Ramos (cell line): ENCODE measurements at regions not wholly inside any gene's neighbourhood (a gene's known extent, or its start where the extent isn't known, plus 50 kb on each side); places are given as distances from the start of the nearest gene placed in this dataset.
"Not testable (repeated sequence)": the region's sequence is repeated elsewhere in the genome, so short reads cannot be mapped to it uniquely, and the experiment has no call there.

Experiments used
- in situ Hi-C: fragments of 300-500 bp; cut with MboI; formaldehyde crosslinking; loops from one replicate; pipeline ENCODE4 v1.14.3; 2022; ENCODE audit warnings: low sequenced_read_pairs; ENCODE audit not compliant: unreplicated experiment

DNA sequence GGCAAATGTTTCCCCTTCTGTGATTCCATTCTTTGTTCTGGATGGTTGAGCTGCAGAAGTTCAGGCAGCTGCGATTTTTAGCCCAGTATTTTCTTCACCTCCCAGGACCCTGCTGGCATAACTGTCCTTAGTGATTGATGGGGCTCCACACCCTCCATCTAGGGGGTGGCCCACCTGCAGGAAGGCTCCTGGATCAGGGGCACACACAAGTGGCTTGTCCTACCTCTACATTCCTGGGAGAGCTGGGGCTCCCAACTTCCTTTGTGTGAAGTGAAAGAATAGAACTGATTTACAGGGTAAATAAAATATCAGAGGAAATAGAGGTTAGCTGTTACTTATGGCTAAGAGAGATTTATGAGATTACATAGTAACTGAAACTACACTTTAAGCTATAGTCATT is 129.5 kb upstream of the MAP3K7 start:
- in situ Hi-C loops = no loop called here

DNA sequence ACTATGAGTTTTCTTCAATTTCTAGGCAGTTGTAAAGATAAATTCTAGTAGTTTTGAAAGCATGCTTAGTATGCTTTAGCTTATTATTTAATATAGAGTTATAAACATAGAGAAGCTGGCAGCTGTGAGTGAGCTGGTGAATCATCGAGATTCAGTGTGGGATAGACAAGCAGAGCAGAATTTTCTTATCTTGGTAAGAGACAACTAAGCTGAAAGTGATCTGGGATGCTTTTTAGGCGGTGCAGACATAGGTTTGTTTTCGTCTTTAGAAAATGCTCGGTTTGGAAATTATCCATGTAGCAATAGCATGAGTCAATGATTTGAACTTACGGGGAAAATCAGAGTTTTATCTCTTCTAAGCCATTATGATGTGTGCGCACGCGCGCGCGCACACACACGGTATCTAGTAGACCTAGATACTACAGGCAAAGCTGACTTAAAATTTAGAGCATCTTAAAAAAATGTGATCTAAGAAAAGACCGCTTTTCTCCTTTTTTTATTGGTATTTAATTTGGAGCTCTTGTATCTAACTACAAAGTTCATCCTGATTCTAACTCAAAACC is 128.3 kb upstream of the MAP3K7 start:
- in situ Hi-C loops = no loop called here

DNA sequence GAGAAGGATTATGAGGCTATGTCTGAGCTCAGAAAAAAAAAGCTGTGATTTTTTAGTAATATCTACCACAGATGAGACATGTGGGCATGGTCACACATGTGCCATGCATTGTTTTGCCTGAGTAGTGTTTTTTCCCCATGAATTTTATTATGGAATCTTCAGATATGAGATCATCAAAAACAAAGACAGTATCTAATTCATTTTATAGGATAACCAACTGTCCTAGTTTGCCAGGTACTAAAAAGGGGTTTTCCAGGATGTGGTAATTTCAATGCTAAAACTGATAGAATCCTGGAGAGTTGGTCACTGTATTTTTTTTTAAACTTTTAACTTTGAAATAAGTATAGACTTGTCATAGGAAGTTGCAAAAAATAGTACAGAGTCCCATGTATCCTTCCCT is 127.4 kb upstream of the MAP3K7 start:
- in situ Hi-C loops = no loop called here

DNA sequence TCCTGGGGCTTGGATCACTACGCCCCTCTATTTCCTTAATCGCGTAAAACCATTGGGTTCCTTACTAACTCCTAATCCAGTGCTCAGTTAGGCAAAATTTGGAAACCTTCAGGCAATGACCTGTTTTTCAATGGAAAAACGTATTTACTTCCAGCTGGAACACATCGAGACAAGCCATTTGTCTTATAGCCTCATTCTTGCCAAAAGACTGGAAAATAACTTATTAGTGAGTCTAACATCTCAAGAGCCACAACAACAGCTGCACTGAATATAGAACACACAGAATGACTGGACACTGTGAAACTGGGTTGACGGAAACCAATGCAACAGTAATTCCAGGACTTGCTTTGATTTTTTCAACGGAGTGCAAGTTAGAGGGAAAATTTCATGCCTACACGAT is 125.2 kb upstream of the MAP3K7 start:
- in situ Hi-C loops = no loop called here

DNA sequence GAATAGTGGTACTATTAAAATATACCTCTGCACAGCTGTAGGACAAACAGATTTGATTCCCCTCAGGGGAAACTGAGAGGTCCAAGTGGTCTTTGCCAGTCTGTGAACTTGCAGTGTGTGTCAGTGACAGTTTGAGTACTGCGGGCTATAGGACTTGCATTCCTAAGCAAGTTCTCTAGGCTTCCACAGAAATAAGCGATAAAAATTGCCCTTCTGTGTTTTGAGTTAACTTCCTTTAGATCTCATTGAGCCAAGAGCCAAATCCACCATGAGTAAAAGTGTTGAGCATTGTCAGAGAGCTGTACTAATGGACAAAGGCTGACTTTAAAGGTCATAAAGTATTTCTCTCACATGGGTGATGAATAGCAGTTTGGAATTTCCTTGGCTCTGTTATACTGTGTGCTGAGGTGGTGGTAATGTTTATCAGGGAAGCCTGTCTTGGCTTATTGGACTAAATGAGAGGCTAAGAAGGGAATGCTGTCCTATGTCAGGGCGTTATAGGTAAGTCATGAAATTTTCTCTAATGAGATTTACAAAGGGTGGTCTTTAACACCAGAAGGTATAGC is 122.6 kb upstream of the MAP3K7 start:
- in situ Hi-C loops = no loop called here

DNA sequence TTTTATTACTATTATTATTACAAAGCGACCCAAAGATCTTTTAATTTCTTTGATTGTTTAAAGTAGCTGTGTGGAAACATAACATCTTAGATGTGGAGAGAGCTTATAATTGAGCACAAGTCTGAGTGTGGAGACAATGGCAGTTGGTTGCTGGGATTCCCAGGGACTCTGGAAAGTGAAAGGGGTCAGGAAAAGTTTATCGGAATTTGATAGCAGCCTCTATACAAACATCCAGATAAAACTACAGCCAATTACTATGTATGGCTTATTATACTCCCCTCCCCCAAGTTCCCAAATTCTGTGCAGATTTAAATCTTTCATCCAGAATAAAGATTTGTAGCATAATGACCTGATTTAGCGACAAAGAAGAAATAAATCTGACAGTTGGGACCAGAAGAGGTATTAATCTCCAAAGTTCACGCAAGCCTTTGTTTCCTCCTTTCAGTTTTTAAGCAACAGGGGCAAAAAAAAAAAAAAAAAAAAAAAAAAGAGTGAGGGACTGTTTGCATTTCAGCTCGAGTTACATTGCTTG is 121.4 kb upstream of the MAP3K7 start:
- in situ Hi-C loops = no loop called here

DNA sequence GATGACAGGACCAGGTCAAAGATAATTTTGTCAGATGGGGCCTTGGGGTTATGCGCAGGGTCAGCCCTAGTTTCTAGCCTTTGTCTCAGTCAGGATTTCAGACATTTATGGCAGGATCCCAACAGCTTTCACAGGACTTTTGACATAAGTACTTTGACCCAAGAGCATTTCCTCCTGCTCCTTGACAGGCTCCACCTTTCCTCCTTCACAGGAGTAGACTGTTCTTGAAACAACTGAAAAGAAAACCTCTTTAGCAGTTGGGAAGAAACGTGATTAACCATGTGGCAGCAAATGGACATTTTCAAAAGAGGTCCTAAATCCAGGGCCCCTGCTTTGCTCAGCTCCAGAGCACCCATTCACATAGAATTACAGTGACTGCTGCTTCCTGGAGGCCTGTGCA is 120.4 kb upstream of the MAP3K7 start:
- in situ Hi-C loops = no loop called here

DNA sequence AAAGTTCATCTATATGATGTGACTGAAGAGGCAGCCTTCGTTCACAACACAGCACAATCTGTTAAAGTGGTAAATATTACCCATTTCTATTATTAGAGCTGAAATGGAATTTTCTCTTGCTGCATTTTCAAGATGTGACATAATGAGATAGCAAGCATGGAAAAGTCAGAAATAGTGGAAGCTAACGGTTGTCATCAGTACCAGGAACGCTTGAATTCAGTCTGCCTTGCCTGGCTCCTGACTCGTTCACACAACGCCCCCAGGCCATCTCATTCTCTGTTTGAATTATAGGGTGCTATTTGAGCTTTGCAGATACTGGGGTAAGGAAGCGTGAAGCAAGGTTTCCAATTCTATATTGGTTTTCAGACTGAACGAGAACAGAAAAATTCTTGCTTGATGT is 116.5 kb upstream of the MAP3K7 start:
- in situ Hi-C loops = no loop called here

DNA sequence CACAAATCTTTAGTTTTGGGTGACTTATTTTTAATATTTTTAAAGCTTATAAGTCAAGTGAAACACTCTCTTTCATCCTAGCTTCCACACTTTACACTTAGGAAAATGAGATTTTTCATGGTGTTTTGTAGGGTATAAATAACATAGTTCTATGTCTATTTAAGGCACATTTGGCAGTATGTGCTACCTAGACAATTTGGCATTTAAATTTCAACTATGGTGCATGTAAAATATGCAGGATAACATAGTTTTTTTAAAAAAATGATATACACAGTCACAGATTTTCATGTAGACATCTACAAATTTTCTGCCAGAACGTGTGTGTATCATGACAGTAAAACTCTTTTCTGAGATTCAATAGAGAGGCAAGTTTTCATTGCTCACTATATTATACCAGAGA is 115.1 kb upstream of the MAP3K7 start:
- in situ Hi-C loops = no loop called here

DNA sequence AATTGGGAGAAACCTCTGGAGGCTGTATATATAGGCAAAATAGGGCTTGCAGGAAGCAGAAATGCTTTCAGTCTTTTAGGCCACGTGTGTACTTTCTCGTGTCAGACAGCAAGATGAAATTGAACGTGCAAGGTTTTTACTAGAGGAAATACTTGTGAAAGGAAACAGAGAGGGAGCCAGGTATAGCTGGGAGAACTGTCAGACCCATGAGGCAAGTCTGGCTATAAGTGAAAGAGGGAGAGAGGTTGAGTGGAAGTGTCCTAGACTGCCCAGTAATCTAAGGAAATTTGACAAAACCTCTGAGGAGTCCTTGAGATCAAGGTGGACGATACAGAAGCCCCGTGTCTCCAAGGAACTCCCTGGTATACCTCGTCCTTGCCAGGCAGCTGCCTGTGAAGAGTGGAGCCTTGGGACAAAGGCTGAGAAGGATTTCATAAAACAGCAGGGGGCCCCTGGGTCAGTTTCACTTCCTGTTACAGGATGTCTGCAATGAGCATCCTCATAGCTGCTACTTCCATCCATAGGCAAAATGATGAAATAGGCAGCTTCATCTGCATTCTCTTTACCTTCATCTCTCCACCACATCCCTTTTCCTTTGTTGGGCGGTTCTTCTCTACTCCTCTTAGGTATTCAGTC is 114.4 kb upstream of the MAP3K7 start:
- in situ Hi-C loops = no loop called here

DNA sequence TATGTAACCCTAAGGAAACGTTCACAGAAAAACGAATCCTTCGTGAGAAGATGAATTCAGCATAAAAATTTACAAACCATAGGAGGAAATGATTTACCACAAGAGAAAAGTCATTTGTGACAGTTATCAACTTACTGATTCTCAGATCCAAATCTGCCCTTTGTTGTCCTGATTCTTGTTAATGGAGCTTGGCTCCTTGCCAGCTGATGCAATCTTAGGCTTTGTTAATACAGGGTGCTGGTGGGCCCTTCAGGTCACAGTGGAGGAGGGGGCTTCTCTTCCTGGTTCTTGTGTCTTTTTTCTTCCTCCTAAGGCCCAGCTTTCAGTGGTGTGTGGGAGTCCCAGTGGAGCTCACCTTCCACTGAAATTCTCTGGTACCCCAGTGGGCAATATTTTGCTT is 108.4 kb upstream of the MAP3K7 start:
- in situ Hi-C loops = no loop called here

DNA sequence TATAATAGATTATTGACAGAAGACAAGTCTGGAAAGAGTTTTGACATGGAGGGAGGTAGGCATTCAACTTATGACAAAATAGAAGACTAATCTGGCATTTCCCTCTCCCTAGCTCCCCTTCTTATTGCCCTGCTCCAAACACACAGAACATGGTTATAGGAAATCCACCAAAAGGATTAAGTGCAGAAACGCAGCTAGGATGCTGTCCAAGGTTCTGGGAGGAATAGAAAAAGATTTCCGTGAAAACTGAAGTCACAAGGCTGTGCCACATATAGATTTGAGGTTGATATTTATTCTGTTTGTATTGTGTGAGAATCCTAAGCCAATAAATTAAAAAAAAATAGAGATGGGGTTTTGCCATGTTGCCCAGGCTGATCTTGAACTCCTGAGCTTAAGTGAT is 107.9 kb upstream of the MAP3K7 start:
- in situ Hi-C loops = no loop called here

DNA sequence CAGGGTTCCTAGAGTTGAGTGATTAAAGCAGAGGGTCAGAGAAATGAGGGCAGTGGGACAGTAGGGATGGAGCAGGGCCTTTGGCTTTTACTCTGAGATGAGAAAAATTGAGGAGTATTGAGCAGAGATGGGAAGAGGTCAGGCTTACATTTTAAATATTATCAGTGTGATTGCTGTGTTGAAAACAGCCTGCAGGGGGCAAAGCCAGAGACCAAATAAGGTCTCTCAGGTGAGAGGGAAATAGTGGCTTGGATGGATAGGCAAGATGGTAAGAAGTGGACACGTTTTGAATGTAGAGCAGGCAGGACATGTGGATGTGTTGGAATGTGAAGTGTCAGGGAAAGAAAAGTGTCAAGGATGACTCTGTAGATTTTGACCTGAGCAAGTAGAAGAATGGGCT is 105.0 kb upstream of the MAP3K7 start:
- in situ Hi-C loops = no loop called here

DNA sequence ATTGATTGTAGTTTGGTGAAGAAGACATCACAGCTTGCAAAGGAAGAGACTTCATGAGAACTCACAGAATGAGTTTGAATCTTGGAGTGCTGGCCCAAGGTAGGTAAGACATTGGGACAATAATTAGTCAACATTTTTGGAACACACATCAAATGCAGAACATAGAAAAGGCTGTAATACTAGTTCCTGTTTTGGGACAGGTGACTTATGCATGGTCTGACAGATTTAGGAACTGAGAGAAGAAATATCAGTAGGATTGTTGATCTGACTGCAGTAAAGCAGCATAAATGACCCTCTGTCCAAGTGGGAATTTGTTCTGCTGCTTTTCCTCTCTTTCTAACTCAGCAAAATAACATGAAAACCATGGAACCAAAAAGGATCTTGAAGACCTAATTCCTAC is 102.3 kb upstream of the MAP3K7 start:
- in situ Hi-C loops = no loop called here

DNA sequence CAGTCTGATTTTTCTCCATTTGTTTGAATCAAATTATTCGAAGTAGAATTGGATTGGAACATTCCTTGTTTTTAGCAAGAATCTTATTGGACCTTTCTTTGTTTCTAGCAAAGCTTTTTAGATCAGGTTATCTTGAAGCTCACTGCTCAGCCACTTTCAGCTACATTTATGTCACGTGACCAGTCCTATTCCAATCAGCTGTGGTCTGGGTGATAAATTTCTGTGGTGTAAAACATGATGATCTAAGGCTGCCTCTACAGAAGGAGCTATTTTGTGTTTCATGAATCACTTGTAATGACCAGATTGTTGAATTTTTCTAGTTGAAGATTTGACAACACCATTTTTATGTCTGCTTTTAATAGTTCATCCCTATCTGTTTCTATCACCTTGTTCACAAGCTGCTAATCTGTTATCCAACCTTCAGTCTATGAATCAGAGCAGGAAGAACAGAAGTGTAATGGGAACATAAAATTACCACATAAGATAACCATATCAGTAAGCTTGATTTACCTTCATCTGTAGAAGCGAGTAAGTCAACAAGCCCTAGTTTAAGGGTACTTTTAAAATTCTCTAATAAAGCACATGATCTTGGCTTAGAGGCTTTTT is 101.0 kb upstream of the MAP3K7 start:
- in situ Hi-C loops = no loop called here

DNA sequence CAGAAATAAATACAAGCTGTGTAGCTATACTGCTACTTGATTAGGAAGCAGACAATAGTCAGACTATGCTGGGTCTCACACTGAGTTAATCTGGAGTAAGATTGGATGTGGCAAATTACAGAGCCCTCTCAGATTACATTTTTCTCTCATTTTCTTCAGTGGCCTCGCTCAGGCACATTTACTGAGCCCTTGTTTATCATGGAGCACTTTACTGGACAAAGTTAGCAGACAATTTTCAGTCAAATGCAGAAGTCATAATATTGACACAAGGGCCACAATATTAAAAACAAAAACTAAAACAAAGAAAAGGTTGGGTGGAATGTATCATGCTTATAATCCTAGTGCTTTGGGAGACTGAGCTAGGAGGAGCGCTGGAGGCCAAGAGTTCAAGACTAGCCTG is 95.0 kb upstream of the MAP3K7 start:
- in situ Hi-C loops = no loop called here

DNA sequence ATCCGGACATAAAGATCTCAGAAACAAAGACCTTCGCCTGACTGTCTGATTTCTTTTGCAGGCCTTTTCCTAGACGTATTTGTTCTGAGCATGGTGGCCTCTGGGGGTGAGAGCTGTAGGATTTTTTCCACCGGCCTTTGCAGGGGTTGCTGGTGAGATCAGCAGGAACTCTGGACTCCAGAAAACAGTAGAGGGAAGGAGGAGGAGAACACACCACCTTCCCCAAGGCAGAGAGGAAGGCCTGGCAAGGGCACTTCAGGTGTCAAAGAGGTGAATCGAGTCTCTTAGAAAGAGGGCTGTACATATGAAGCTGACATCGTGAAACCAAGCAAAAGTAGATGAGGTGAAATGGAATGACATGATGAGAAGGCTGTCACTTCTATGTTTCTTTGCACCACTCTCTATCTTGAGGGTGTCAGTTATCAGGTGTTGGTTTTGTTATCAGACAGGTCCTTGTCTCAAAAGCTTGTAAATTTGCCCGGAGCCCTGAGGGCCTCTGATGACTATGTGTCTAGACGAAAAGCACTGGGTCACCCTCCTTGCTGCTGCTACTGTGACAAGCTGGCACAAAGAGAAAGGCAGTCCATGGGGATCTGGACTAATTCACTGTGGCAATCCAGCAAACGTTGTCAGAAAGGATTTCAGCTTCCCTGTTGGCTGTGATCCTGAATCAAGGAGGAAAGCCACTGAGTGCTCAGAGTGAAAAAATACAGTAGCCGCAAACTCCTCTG is 91.3 kb upstream of the MAP3K7 start:
- in situ Hi-C loops = no loop called here

DNA sequence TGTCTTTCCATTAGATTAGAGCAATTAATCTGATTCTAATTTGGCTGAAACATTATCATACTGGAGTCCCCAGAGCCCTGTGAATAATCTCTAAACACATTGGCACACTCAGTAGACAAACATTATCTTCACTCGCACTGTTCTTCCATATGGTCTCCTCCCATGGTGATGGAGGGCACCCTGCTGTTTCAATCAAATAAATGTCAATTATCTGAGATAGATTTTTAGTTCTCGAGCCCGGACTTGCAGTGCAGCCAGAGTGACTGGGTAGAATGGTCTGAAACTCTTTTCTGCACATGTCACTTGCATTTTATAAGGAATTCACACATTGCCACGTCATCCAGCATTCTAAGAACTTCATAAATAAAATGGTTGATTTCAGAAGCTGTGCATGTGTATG is 90.6 kb upstream of the MAP3K7 start:
- in situ Hi-C loops = no loop called here

DNA sequence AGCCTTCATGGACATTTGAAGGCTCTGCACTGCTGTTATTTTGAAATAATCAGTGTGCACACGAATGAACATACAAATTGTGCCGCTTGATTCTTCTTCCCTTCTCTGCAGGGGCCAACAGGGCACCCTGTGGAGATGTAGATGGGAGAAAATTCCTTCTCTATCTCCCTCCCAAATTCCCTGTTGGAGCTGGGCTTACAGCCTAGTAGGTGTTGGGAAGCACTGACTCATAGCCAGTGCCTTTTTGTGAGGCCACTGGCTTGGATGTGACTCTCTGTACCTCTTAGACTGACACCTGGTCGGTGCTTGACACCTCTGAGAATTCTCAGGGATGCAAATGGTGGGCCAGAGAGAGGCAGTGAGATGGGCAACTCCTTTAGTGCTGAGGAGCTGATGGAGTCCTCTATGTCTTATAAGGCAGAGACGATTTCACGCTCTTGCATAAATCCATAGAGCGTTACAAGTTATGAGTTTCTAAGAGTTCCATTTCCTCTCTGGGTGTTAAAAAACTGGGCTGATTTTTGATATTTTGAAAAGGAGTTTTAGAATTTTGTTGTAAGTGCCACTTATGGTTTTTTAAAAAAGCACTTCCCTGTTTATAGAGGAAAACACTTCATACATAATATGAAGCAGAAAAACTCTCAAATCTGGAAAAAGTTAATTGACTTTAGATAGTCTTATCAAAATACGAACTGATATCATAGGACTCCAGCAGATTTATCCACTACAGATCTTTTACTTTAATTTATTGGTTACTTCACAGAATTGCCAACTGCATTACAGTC is 89.8 kb upstream of the MAP3K7 start:
- in situ Hi-C loops = no loop called here

DNA sequence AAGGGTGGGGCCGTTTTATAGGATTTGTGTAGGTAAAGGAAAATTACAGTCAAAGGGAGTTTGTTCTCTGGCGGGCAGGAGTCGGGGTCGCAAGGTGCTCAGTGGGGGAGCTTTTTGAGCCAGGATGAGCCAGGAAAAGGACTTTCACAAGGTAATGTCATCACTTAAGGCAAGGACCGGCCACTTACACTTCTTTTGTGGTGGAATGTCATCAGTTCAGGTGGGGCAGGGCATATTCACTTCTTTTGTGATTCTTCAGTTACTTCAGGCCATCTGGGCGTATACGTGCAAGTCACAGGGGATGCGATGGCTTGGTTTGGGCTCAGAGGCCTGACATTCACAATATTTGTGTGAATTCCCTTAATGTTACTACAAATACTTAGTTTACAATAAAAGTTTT is 88.2 kb upstream of the MAP3K7 start:
- in situ Hi-C loops = not testable (repeated sequence)
